ENCODE measurements at regions not wholly inside any gene's neighbourhood (a gene's known extent, or its start where the extent isn't known, plus 50 kb on each side); places are given as distances from the start of the nearest gene placed in this dataset.

DNA sequence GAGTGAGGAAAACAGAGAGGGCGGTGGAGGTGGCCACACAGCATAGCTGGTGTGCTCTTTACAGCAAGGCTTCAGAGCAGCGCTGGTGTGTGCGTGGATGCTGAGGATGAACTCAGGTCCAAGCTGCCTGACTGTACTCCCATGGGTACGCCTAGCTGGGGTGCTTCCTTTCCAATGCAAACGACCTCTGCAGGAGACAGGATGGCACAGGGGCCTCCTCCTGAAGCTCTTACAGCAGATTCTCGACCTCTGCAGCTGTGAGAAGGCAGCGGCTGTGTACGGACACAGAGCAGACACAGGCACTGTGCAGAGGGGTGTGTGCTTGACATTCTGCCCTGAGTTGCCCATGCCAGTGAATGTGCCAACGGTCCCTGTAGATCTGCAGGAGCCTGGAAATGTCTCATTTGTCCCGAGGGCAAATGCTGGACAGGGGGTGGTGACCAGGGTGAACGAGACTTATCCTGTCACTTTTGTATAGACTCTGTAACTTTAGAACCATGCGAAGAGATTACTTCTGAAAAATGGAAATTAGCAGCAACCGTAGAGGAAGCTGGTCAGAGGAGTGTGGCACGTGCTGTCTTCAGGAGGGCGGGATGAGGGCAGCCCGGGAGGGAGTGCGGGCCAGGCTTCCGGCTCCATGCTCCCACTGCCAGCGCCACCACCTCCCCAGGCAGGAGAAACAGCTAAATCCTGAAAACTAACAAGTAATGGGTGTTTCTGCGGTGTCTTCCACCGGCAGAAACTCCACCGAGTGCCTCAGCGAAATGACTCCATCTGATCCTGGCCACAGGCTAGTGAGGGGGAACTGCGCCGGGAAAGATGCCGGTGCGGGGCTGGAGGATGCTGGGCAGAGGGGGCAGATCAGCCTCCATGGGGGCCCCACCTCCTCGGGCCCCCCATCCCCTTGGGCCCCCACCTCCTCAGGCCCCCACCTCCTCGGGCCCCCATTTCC, 120.9 kb upstream of the RPS6KA2 start:
- in situ Hi-C loops (cut with HindIII; ENCODE audit: low pct_unique_long_range_greater_than_20kb, low sequenced_read_pairs) = no loop called here
- DNase-seq (ENCODE audit: low read depth, low spot score) = no peak

DNA sequence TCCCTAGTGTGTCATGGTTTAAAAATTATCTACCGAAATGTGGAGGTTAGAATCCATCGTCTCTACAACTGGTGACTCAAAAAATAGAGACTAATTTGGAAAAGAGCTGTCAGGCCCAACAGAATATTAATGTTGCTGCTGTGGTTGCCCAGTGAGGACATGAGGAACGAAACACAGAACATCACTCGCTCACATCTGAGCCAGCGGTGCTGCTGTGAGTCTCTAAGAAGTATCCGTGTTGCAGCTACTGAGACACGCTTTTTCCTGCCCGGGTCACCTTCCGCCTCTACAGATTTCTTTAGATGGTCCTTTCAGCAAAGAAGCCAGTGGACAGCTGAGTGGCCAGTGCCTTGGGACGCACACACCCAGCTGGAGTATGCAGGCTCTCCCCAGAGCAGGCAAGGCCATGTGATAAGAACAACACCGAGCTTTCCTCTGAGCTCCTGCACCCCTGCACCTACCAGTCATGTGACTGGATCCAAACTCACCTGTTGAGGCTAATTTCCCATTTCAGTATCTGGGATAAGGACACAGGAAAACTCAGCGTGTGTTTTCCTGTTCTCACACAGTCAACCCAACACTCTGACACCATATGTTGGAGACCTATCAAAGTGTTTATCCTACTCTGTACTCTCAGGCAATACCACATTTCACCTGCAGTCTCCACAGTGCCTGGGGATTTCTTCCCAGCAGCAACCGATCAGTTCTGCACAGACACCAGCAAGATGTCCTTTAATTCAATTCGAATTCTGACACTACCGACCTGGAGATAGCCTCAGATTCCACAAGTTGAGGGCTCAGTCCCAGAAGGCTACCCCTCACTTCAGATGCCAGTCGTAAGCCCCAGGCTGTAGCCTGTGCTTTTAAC, 119.0 kb upstream of the RPS6KA2 start:
- in situ Hi-C loops (cut with HindIII; ENCODE audit: low pct_unique_long_range_greater_than_20kb, low sequenced_read_pairs) = no loop called here
- DNase-seq (ENCODE audit: low read depth, low spot score) = no peak

DNA sequence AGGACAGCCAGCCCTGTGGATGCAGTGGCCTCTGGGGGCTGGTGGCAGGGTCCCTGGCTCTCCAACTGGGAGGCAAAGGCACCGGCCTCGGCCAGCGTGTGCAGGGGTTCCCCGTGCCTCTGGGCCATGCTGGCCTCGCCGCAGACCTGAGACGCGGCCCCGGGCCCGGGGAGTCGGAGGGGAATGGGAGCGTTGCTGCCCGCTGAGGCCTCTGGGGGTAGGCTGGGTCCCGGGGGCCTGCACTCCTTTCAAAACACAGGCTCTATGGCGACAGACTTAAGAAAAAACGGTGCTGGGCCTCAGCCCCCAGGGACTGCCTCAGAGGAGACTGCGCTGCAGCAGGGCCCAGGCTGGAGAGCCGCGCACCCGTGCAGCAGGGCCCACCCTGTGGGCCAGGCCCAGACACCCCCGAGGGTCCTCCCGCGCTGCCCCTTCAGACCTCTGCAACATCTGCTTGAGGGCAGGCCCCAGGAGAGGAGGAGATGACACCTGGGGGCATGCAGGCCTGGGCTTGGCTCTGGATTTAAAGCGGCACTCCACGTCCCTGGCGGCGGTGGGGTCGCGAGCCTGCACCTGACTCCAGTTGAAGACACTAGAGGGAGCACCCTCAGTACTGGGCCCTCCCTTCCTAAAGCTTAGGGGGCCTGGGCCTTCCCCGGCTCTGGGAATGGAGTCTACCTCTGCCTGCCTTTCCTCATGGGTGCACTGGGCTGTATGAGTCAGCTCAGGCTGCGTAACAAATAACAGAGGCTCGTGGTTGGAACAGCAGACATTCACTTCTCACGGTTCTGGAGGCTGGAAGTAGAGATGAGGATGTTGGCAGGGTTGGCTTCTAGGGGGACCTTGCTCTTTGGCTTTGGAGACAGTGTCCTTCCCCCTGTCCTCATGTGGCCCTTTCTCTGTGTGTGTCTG, 117.4 kb upstream of the RPS6KA2 start:
- no peak for DNase-seq (ENCODE audit: low read depth, low spot score)
- in situ Hi-C loops (cut with HindIII; ENCODE audit: low pct_unique_long_range_greater_than_20kb, low sequenced_read_pairs) = no loop called here

DNA sequence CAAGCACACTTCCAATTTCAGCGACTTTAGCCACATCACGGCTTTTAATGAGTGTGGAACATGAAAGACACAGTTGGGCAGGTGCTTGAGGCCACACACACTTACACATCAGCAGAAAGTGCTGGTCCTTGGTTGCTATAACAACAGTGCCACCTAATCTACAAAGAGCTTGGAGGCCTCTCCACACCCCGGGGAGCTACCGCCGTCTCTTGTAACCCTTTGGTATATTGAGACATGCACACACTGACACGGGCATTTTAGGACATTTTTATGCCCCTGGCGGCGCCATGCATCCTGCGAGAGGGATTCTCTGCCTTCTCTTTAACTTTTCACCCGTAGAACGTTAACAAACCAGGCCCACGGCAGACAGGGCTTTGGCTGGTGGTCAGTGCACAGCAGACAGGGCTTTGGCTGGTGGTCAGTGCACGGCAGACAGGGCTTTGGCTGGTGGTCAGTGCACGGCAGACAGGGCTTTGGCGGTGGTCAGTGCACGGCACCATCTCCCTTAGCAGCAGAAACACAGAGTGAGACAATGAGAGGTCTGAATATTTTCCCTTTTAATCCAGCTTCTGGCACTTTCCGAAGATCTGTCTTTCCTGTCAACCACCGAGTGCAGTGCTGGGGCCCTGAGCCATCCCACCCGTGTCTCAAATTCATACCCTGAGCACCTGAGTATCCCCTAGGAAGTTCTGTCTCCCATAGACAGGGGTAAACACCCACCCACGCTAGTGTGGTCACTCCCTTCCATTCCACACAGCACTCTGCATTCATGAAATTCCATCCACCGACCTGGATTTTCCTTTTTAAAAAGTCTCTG, 116.6 kb upstream of the RPS6KA2 start:
- in situ Hi-C loops (cut with HindIII; ENCODE audit: low pct_unique_long_range_greater_than_20kb, low sequenced_read_pairs) = no loop called here
- no peak for DNase-seq (ENCODE audit: low read depth, low spot score)

DNA sequence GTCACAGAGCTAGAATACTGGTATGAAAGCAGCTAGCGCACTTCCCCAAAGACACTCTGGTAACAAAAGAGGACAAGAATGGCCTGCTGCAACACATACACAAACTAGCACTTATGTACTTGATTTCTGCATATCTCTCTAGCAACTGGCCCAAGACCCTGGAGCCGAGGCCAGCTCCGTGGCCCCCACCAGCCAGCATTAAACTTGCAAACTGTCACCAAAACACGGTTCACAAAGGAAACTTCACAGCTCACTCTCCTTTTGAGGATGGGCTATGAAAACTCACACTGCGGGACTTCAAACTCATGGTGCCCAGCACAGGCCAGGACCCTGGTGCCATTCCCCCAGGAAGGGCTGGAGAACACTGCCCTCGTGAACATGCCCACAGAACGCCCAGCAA, 115.9 kb upstream of the RPS6KA2 start:
- in situ Hi-C loops (cut with HindIII; ENCODE audit: low pct_unique_long_range_greater_than_20kb, low sequenced_read_pairs) = no loop called here
- DNase-seq (ENCODE audit: low read depth, low spot score) = no peak

DNA sequence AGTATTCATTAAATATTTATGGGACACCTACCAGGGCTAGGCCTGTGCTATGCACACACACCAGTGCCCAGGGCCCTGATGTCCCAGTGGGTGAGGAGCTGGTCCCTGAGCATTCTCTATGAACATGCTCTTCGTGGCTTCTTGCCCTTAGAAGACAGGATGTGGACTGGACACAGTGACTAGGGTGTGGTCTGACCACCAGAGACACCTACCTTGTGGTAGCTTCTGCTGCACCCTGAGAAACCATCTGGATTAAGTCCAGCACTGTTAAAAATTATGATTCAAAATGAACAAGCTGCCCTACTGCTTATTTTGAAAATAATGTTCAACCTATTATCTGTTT, 112.9 kb upstream of the RPS6KA2 start:
- no peak for DNase-seq (ENCODE audit: low read depth, low spot score)
- in situ Hi-C loops (cut with HindIII; ENCODE audit: low pct_unique_long_range_greater_than_20kb, low sequenced_read_pairs) = no loop called here

DNA sequence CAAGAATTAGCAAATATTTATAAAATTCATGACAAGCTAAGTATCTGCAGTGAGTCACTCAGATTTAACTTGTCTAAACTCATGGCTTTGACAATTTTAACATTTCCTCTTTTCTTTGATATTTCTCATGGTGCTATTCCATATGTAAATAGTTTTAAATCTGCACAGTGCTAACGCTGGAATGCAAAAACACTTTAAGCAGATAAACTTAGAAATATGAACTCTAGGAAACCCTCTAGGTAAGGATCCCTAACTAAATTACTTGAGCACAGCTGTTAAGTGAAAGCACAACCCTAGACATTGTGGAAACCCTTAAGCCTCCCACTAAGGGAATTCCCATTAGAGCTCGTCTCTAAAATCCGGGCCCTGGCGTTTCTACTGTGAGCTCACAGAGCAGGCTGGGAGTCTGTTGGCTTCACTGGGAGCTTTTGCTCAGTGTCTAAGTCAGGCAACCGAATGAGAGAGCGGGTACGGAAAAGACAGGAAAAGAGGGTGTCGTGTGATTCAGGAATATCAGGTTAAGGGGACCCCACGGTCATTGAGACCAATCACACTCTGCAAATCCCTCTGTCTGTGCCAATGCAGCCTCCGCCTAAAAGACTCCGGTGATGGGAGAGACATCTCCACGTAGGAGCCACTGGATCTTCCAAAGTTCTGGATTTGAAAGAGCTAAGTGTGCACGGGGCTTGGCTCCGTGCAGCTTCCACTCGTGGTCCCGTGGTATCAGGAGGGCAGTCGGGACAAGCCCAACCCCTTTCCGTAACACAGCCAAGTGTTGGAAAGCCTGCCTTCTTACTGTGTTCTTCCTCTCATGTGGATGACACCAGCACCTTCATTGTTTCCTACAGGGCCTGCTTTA, 112.3 kb upstream of the RPS6KA2 start:
- DNase-seq (ENCODE audit: low read depth, low spot score) = no peak
- in situ Hi-C loops (cut with HindIII; ENCODE audit: low pct_unique_long_range_greater_than_20kb, low sequenced_read_pairs) = no loop called here

DNA sequence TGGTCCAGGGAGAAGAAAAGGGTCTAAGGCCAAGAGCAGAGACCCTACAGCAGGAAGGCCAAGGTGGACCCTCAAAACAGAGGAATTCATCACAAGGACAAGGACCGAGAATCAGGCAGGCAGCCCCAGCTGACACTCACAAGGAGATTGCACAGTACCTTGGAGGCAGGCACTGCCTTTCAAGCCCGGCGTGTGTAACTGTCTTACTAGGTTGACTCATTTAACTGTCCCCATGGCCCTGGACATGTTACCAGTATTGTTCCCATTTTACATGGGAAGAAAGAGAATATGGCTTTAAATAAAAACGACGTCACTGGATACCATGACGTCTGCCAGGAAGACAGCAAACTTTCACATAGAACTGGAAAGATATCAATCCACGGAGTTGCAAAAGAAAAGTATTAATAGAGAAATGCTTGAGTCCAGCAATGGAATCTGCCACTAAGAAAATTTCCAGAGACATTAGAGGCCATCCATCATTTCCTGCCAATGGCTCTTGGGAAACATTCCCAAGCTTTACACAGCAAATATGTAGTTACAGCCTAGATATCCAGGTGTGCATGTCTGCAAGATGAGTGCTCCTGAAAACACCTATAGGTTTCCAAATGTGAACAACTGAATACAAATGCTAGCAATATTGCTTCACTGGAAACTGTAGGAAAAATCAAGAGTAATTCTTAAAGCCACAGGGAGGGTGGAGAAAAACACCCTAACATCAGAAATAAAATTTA, 111.5 kb upstream of the RPS6KA2 start:
- in situ Hi-C loops (cut with HindIII; ENCODE audit: low pct_unique_long_range_greater_than_20kb, low sequenced_read_pairs) = no loop called here
- no peak for DNase-seq (ENCODE audit: low read depth, low spot score)

DNA sequence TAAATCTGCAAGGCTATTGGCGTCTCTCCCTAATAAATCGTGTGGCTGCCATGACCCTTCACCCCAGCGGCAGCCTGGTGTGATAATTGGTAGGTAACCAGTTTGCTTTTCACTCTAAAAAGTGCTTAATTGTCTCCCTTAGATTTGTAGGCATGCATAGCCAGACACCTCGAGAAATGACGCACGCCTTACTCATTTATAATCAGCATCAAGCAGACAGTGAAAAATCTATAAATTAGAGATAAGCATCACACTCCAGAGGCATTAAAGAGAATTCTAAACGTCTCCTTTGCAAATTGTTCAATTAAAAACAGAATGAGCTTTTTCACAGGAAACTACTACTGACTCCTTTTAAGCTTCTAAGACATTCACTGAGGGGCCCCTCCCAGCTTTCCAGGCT, 110.2 kb upstream of the RPS6KA2 start:
- in situ Hi-C loops (cut with HindIII; ENCODE audit: low pct_unique_long_range_greater_than_20kb, low sequenced_read_pairs) = no loop called here
- no peak for DNase-seq (ENCODE audit: low read depth, low spot score)

DNA sequence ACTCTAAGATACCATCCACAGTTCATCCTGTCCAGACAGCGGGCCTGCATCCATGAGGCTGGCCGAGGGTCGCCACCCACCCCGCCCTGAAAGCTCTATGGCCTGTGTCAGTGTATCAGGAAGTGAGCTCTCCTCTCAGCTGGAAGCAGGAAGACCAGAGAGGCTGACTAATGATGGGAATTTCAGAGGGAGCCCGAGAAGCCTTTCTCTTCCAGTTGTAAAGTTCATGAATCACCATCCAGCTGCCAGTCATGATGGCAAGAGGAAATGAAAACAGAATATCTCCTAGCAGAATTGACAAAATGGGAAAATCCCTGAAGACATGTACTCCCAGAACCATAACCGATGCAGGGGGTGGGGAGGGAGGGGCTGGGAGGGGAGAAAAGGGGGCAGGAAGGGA, 109.6 kb upstream of the RPS6KA2 start:
- DNase-seq (ENCODE audit: low read depth, low spot score) = no peak
- in situ Hi-C loops (cut with HindIII; ENCODE audit: low pct_unique_long_range_greater_than_20kb, low sequenced_read_pairs) = no loop called here

DNA sequence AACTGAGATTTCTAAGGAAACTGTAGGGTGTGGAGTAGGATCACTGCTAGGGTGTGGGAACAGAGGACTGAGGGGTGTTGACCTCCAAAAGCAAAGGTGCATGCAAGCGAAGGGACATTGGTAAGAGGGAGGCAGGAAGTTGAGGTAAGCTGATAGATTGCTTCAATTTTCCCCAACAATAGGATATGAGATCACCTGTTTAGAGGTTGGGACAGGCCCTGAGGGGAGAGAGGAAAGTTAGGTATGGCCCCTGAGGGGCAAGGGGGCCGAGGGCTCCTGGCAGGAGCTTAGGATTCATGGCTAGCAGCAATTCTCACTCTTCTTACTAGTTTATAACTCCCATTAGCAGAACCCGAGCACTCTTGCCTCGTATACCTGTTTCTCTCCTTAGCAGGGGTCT, 106.8 kb upstream of the RPS6KA2 start:
- DNase-seq (ENCODE audit: low read depth, low spot score) = no peak
- in situ Hi-C loops (cut with HindIII; ENCODE audit: low pct_unique_long_range_greater_than_20kb, low sequenced_read_pairs) = no loop called here

DNA sequence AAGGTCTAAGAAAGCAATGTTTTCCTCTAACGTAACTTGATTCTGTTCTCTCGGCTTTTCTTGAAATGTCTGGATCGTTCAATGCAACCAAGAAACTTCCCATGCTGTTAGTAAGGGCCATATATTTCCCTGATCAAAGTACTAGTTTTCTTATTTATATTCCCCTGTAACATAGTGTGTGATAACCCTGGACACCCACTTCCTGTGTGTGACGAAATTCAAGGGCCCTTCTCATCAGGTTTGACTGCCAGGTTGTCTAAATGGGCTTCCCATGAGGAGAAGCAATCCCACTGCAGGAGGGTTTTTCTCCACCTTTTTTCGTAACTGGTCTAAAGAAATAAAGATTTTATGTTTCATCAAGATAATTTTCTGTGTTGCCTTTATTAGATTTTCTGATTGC, 102.6 kb upstream of the RPS6KA2 start:
- no peak for DNase-seq (ENCODE audit: low read depth, low spot score)
- in situ Hi-C loops (cut with HindIII; ENCODE audit: low pct_unique_long_range_greater_than_20kb, low sequenced_read_pairs) = no loop called here

DNA sequence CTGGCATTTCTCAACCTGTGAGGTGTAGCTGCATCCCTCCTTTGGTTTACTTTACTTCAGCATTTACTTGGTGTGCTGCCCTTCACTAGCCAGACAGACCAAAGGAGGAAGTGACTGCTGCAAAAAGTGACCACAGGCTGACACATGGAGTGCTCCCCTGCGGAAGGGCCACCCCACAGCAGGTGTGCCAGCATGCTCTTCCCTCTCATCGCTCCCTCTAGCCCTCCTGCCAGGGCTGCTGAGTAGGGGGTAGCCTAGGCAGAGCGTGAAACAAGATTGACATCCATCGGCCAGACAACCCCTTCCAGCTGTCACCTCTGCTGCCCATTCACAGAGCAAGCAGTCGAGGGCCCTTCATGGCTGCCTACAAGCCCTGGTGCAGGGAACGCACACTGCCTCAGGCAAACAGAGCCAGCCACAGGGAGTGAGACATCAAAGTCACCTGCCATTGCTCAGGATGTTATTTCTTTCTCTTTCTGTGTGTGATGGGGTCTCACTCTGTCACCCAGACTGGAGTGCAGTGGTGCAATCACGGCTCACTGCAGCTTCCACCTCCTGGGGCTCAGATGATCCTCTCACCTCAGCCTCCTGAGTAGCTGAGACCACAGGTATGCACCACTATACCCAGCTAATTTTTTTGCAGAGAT, 102.0 kb upstream of the RPS6KA2 start:
- in situ Hi-C loops (cut with HindIII; ENCODE audit: low pct_unique_long_range_greater_than_20kb, low sequenced_read_pairs) = no loop called here
- no peak for DNase-seq (ENCODE audit: low read depth, low spot score)

DNA sequence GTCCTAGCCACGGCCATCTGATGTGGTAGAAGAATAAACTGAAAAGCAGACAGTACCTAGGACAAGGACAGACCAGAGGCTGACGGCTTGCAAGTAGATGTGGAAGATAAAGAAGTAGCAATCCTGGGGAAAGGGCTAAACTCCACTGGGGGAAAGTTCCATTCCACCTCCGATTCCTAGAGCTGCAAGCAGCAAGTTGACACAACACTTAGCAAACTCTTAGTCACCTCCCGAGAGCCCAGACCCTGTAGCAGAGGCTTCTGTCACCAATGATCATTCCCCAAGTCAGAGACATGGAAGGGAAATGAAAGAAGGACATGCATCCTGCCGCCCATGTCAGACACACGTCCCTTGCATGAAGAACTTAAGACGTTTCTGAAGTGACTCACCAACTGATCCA, 99.2 kb upstream of the RPS6KA2 start:
- in situ Hi-C loops (cut with HindIII; ENCODE audit: low pct_unique_long_range_greater_than_20kb, low sequenced_read_pairs) = no loop called here
- DNase-seq (ENCODE audit: low read depth, low spot score) = no peak

DNA sequence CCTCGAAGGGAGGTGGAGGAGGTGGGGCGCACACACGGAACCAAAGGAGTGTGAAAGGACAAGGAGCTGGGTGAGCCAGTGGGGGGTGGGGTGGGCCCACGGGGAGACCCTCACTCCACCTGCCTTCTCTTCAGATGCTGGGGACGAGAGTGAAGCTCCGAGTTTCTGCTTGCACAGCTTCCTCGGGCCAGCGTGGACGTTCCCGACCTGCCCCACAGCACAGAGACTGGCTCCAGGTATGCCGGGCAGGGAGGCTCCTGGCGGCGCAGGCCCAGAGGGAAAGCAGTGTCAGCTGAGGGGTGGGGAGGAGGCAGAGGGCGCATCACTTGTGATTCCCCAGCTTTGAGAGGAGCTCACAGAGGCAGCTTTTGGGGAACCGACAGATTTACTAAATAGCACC, 98.5 kb upstream of the RPS6KA2 start:
- DNase-seq (ENCODE audit: low read depth, low spot score) = no peak
- in situ Hi-C loops (cut with HindIII; ENCODE audit: low pct_unique_long_range_greater_than_20kb, low sequenced_read_pairs) = no loop called here

Data from SK-MEL-5 (cell line).